ENCODE measurements at regions not wholly inside any gene's neighbourhood (a gene's known extent, or its start where the extent isn't known, plus 50 kb on each side); places are given as distances from the start of the nearest gene placed in this dataset.

DNA sequence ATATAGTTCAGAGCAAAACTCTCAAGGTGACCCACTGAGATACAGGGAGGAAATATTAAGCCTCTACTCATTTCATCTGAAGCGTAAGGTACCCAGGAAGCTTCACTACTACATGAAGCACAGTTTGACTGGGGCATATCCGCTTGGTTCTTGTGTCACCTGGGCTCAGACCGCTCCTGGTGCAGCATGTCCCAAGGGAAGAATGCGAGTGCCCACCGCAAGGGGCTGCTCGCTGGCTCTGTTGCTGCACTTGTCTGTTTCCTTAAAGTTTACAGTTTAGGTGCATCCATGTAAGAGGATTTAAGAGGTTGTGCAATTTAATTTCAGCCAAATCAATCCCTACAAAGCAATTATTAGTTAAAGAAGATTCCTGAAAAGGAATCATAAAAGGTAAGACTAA is 507.8 kb downstream of the FBXO15 start:
- Histone ChIP-seq H3K4me3 (ENCODE audit: low read length in 2 of 2) (no peak overlapping the region), H3K4me1 (ENCODE audit: control insufficient read depth in 1 of 2, insufficient read depth in 2 of 2, low read length in 2 of 2) (no peaks in the 10 kb centered on the region), H3K27me3 (ENCODE audit: control insufficient read depth in 1 of 2, insufficient read depth in 2 of 2, low read length in 1 of 2) (no peaks in the 10 kb centered on the region), H3K36me3 (ENCODE audit: control insufficient read depth in 1 of 2, insufficient read depth in 2 of 2, low read length in 1 of 2) (no peaks in the 10 kb centered on the region), H3K27ac (ENCODE audit: low read depth in 1 of 2, low read length in 2 of 2) (no peak overlapping the region), H3K9me3 (ENCODE audit: control insufficient read depth, low read length) (no peaks in the 10 kb centered on the region)
- 80 to 86% methylated on average over 6 of the region's 6 CpGs for WGBS, 2 donors
- intact Hi-C loops (cut with DNase I): no loop called here
- ATAC-seq (ENCODE audit: low FRiP score) (no peak), DNase-seq (no peak)

DNA sequence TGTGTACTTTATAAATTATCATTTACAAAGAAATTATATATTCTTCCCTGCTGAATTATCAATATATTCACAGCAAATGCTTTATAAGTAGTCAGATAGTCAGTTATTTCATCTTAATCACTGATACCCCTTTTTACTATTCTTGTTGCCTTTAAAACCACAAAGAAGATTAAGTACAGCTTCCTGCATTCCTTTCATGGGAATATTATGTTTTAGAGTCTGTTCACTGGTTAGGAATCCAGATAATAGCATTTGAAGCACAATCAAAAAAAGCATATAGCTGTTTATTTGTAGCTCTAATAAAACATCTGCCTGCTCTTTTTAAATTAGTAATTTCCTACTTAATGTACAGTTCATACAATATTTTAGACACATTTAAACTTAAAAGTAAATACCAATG is 508.9 kb downstream of the FBXO15 start:
- no peaks in the 10 kb centered on the region for H3K9me3 ChIP-seq (ENCODE audit: control insufficient read depth, low read length)
- H3K27ac ChIP-seq (ENCODE audit: low read depth in 1 of 2, low read length in 2 of 2): no peak overlapping the region
- no peaks in the 10 kb centered on the region for H3K36me3 ChIP-seq (ENCODE audit: control insufficient read depth in 1 of 2, insufficient read depth in 2 of 2, low read length in 1 of 2)
- no peaks in the 10 kb centered on the region for H3K27me3 ChIP-seq (ENCODE audit: control insufficient read depth in 1 of 2, insufficient read depth in 2 of 2, low read length in 1 of 2)
- H3K4me3 ChIP-seq (ENCODE audit: low read length in 2 of 2): no peak overlapping the region
- intact Hi-C loops (cut with DNase I): no loop called here
- DNase-seq: no peak
- no peak for ATAC-seq (ENCODE audit: low FRiP score)
- no peaks in the 10 kb centered on the region for H3K4me1 ChIP-seq (ENCODE audit: control insufficient read depth in 1 of 2, insufficient read depth in 2 of 2, low read length in 2 of 2)

DNA sequence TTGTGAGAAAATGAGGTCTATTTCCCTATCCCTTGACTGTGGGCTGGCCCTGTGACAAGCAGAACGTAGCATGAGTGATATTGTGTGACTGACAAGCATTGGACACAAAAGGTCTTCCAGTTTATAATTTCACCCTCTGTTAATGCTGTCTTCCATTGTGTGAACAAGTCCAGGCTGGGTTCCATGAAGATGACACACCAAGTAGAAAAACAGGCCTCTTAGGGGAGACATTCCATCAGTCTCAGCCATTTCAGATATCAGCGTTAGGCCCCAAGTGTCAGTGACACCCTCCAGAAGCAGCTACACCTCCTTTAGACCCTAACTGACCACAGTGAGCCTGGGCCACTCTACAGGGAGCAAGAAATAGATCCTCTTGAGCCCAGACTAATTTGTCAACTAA is 511.3 kb downstream of the FBXO15 start:
- H3K4me3 ChIP-seq (ENCODE audit: low read length in 2 of 2): no peak overlapping the region
- H3K36me3 ChIP-seq (ENCODE audit: control insufficient read depth in 1 of 2, insufficient read depth in 2 of 2, low read length in 1 of 2): no peaks in the 10 kb centered on the region
- no peak overlapping the region for H3K27ac ChIP-seq (ENCODE audit: low read depth in 1 of 2, low read length in 2 of 2)
- WGBS, 2 donors: 43 to 55% methylated on average over 2 of the region's 2 CpGs
- no peaks in the 10 kb centered on the region for H3K27me3 ChIP-seq (ENCODE audit: control insufficient read depth in 1 of 2, insufficient read depth in 2 of 2, low read length in 1 of 2)
- no peaks in the 10 kb centered on the region for H3K4me1 ChIP-seq (ENCODE audit: control insufficient read depth in 1 of 2, insufficient read depth in 2 of 2, low read length in 2 of 2)
- ATAC-seq (ENCODE audit: low FRiP score): no peak
- no peak for DNase-seq
- H3K9me3 ChIP-seq (ENCODE audit: control insufficient read depth, low read length): no peaks in the 10 kb centered on the region
- intact Hi-C loops (cut with DNase I): no loop called here

DNA sequence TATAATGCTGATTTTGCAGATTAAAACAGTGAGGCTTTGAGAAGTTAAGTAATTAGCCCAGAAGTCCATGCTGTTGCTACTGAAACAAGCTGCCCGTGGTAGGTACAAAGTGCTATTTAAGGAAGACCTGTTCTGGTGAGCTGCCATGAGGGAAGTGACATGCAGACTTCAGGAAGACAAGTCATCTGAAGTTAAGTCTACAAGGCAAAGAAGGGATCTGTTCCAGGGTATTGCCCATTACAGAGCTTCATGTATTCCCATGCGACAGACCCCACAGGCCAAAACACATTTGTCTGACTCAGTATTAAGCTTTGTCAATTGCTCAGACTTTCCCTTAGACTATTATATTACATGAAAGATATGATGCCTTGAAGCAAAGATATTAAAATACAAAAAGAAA is 520.8 kb downstream of the FBXO15 start:
- no peak for ATAC-seq (ENCODE audit: low FRiP score)
- WGBS, 2 donors: 65 to 73% methylated on average over 2 of the region's 2 CpGs
- H3K4me3 ChIP-seq (ENCODE audit: low read length in 2 of 2): no peak overlapping the region

DNA sequence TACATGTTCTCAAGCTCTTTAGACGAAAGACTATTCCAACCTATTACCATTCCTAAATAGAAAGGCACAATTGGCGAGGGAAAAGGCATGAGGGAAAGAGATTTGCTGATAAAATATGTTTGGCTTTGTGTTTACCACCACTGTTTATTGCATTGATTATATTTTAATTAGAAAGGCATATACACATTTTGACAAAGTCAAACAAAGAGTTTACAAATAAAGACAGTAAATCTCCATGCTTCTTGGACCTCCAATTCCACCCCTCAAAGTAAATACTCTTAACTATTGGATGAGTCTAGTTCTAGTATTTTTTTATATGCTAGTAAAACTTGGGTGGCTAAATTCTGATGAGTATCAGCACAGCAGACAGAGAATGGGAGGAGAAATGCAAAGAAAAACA is 521.4 kb downstream of the FBXO15 start:
- ATAC-seq (ENCODE audit: low FRiP score): no peak
- no peaks in the 10 kb centered on the region for H3K27me3 ChIP-seq (ENCODE audit: control insufficient read depth in 1 of 2, insufficient read depth in 2 of 2, low read length in 1 of 2)
- DNase-seq: no peak
- no peaks in the 10 kb centered on the region for H3K4me1 ChIP-seq (ENCODE audit: control insufficient read depth in 1 of 2, insufficient read depth in 2 of 2, low read length in 2 of 2)
- no peaks in the 10 kb centered on the region for H3K9me3 ChIP-seq (ENCODE audit: control insufficient read depth, low read length)
- intact Hi-C loops (cut with DNase I): no loop called here
- no peak overlapping the region for H3K4me3 ChIP-seq (ENCODE audit: low read length in 2 of 2)
- H3K27ac ChIP-seq (ENCODE audit: low read depth in 1 of 2, low read length in 2 of 2): no peak overlapping the region
- no peaks in the 10 kb centered on the region for H3K36me3 ChIP-seq (ENCODE audit: control insufficient read depth in 1 of 2, insufficient read depth in 2 of 2, low read length in 1 of 2)
- 69 to 72% methylated on average over 2 of the region's 2 CpGs for WGBS, 2 donors

More for the DNA sequence above, 520.8 kb downstream of the FBXO15 start:
- intact Hi-C loops (cut with DNase I): no loop called here
- DNase-seq: no peak
- no peak overlapping the region for H3K27ac ChIP-seq (ENCODE audit: low read depth in 1 of 2, low read length in 2 of 2)
- no peaks in the 10 kb centered on the region for H3K27me3 ChIP-seq (ENCODE audit: control insufficient read depth in 1 of 2, insufficient read depth in 2 of 2, low read length in 1 of 2)
- H3K4me1 ChIP-seq (ENCODE audit: control insufficient read depth in 1 of 2, insufficient read depth in 2 of 2, low read length in 2 of 2): no peaks in the 10 kb centered on the region
- H3K36me3 ChIP-seq (ENCODE audit: control insufficient read depth in 1 of 2, insufficient read depth in 2 of 2, low read length in 1 of 2): no peaks in the 10 kb centered on the region
- H3K9me3 ChIP-seq (ENCODE audit: control insufficient read depth, low read length): no peaks in the 10 kb centered on the region

DNA sequence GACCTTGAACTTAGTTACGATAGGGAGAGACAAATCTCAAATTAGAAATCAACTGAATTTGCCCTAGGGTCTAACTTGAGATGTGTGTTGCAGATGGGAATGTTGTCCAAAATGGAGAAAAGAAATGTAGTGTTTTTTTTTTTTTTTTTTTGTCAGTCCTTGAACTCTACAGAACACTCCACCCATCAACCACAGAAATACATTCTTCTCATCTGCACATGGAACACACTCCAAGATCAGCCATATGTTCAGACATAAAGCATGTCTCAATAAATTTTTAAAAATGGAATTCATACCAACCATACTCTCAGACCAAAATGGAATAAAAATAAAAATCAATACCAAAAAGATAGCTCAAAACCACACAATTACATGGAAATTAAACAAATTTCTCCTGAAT is 526.5 kb downstream of the FBXO15 start:
- ATAC-seq (ENCODE audit: low FRiP score) (no peak), DNase-seq (no peak)
- H3K27me3 ChIP-seq (ENCODE audit: control insufficient read depth in 1 of 2, insufficient read depth in 2 of 2, low read length in 1 of 2): no peaks in the 10 kb centered on the region
- H3K4me1 ChIP-seq (ENCODE audit: control insufficient read depth in 1 of 2, insufficient read depth in 2 of 2, low read length in 2 of 2): no peaks in the 10 kb centered on the region
- no peak overlapping the region for H3K27ac ChIP-seq (ENCODE audit: low read depth in 1 of 2, low read length in 2 of 2)
- no peaks in the 10 kb centered on the region for H3K36me3 ChIP-seq (ENCODE audit: control insufficient read depth in 1 of 2, insufficient read depth in 2 of 2, low read length in 1 of 2)
- WGBS, 2 donors: 80 to 88% methylated on average over 1 of the region's 1 CpG
- H3K4me3 ChIP-seq (ENCODE audit: low read length in 2 of 2): no peak overlapping the region
- no peaks in the 10 kb centered on the region for H3K9me3 ChIP-seq (ENCODE audit: control insufficient read depth, low read length)
- intact Hi-C loops (cut with DNase I): no loop called here

DNA sequence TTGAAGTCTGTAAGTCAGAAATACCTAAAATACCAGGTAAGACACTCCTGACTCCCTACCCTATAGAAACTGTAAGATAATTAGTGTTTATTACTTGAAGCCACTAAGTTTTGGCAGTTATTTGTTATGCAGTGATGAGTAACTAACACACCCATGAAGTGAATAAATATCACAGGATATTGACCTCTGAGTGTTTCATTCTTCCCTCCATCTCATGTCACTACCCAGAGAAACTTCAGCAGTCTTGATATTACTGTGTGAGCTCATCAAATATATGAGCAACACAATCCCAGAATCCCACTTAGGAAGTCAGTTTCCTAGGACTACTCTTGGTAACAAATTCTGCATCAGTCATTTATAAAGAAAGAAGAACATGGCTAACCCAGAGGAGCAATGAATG is 529.7 kb downstream of the FBXO15 start:
- no peak overlapping the region for H3K4me3 ChIP-seq (ENCODE audit: low read length in 2 of 2)
- H3K36me3 ChIP-seq (ENCODE audit: control insufficient read depth in 1 of 2, insufficient read depth in 2 of 2, low read length in 1 of 2): no peaks in the 10 kb centered on the region
- no peak for DNase-seq
- ATAC-seq (ENCODE audit: low FRiP score): no peak
- intact Hi-C loops (cut with DNase I): no loop called here
- no peaks in the 10 kb centered on the region for H3K9me3 ChIP-seq (ENCODE audit: control insufficient read depth, low read length)
- no peaks in the 10 kb centered on the region for H3K4me1 ChIP-seq (ENCODE audit: control insufficient read depth in 1 of 2, insufficient read depth in 2 of 2, low read length in 2 of 2)
- no peak overlapping the region for H3K27ac ChIP-seq (ENCODE audit: low read depth in 1 of 2, low read length in 2 of 2)
- no peaks in the 10 kb centered on the region for H3K27me3 ChIP-seq (ENCODE audit: control insufficient read depth in 1 of 2, insufficient read depth in 2 of 2, low read length in 1 of 2)

DNA sequence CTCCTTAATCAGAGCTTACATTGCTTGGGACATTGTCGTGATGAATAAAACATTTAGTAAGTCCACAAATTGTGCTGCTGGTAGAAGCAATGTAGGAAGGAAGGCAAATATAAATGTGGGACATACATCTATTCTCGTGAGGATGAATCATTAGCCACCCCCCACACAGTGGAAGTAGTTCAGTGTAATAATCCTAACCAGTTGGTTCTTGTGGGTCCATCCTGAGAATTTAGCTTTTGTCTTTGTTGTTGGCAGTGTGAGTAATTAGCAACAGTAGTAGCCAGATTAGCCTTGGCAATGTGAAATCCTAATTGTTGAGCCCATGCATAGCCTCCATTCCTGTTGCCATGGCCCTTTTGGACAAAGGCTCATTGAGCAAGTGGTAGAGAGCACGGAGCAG is 532.1 kb downstream of the FBXO15 start:
- no peak for ATAC-seq (ENCODE audit: low FRiP score)
- no peak for DNase-seq
- Histone ChIP-seq H3K36me3 (ENCODE audit: control insufficient read depth in 1 of 2, insufficient read depth in 2 of 2, low read length in 1 of 2) (no peaks in the 10 kb centered on the region), H3K4me3 (ENCODE audit: low read length in 2 of 2) (no peak overlapping the region), H3K27me3 (ENCODE audit: control insufficient read depth in 1 of 2, insufficient read depth in 2 of 2, low read length in 1 of 2) (no peaks in the 10 kb centered on the region), H3K9me3 (ENCODE audit: control insufficient read depth, low read length) (no peaks in the 10 kb centered on the region), H3K4me1 (ENCODE audit: control insufficient read depth in 1 of 2, insufficient read depth in 2 of 2, low read length in 2 of 2) (no peaks in the 10 kb centered on the region), H3K27ac (ENCODE audit: low read depth in 1 of 2, low read length in 2 of 2) (no peak overlapping the region)
- intact Hi-C loops (cut with DNase I): no loop called here
- WGBS, 2 donors: 82 to 84% methylated on average over 3 of the region's 3 CpGs

DNA sequence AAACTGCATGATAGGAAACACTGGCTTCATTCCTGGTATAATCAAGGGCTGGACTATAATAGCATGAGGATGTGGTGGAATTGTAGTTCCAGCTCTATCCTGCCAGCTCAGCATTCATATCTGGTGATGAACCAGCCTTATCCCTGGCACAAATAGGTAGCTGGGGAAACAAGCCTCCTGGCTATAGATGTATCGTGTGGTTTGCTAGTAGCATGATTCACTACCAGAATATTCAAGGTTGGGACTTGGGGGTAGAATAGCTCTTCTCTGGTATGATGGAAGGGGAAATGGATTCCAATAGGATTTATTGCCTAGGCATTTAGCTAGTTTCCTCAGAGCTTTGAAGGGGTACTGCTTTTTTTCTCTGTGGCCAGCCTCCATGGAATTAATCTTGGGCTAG is 532.8 kb downstream of the FBXO15 start:
- no peak for ATAC-seq (ENCODE audit: low FRiP score)
- WGBS, 2 donors: 62 to 64% methylated on average over 1 of the region's 1 CpG
- no peak for DNase-seq
- no peaks in the 10 kb centered on the region for H3K9me3 ChIP-seq (ENCODE audit: control insufficient read depth, low read length)
- no peaks in the 10 kb centered on the region for H3K27me3 ChIP-seq (ENCODE audit: control insufficient read depth in 1 of 2, insufficient read depth in 2 of 2, low read length in 1 of 2)
- H3K4me3 ChIP-seq (ENCODE audit: low read length in 2 of 2): no peak overlapping the region
- H3K27ac ChIP-seq (ENCODE audit: low read depth in 1 of 2, low read length in 2 of 2): no peak overlapping the region
- intact Hi-C loops (cut with DNase I): no loop called here
- H3K4me1 ChIP-seq (ENCODE audit: control insufficient read depth in 1 of 2, insufficient read depth in 2 of 2, low read length in 2 of 2): no peaks in the 10 kb centered on the region
- H3K36me3 ChIP-seq (ENCODE audit: control insufficient read depth in 1 of 2, insufficient read depth in 2 of 2, low read length in 1 of 2): no peaks in the 10 kb centered on the region

All from aorta (tissue), 5 donors.